IMR-90 (cell line): ENCODE measurements at regions not wholly inside any gene's neighbourhood (a gene's known extent, or its start where the extent isn't known, plus 50 kb on each side); places are given as distances from the start of the nearest gene placed in this dataset.

ENCODE experiments used
- ATAC-seq: fragments of 200-7000 bp; cut with Tn5 transposase; 2 replicates; pipeline ENCODE4 v1.9.1; 2020; ENCODE audit warnings: low read depth, mild to moderate bottlenecking, moderate library complexity
- BruUV-seq: library from RNA; stranded (reverse); fragments of 400-500 nt; replicated peaks from 2 replicates; lab custom pipeline; 2021; lab: Mats Ljungman, UMichigan
- CTCF ChIA-PET: fragments of 300-600 bp; formaldehyde crosslinking; extraction: SDS; loops from one replicate; lab custom pipeline; 2021; ENCODE audit warnings: antibody characterized with exemption; lab: Yijun Ruan, JAX
- POLR2A ChIA-PET: fragments of 300-600 bp; sonication (Branson Sonifier 250); formaldehyde crosslinking; loops from one replicate; lab custom pipeline; 2022; ENCODE audit warnings: antibody characterized with exemption; ENCODE audit not compliant: unreplicated experiment; lab: Charles Lee
- DNase-seq: peaks from one replicate; pipeline ENCODE4 v3.0.0; 2013
- H2AFZ ChIP-seq: replicated peaks from 2 replicates; pipeline ENCODE3; 2013; ENCODE audit warnings: low read length, mild to moderate bottlenecking; ENCODE audit not compliant: poor library complexity
- H2AK5ac ChIP-seq: 2 replicates; pipeline ENCODE4 v1.6.1; 2013; ENCODE audit warnings: low read depth, low read length, inconsistent platforms
- H2AK9ac ChIP-seq: replicated peaks from 2 replicates; pipeline ENCODE3; 2013; ENCODE audit warnings: mild to moderate bottlenecking, low read depth, low read length, moderate library complexity; ENCODE audit not compliant: poor library complexity
- H2BK120ac ChIP-seq: 2 replicates; pipeline ENCODE4 v1.6.1; 2013; ENCODE audit warnings: low read depth, low read length, inconsistent platforms
- H2BK15ac ChIP-seq: 3 replicates; pipeline ENCODE4 v1.6.1; 2013; ENCODE audit warnings: low read depth, low read length, inconsistent platforms
- H2BK20ac ChIP-seq: 2 replicates; pipeline ENCODE4 v1.6.1; 2013; ENCODE audit warnings: low read depth, mild to moderate bottlenecking, inconsistent platforms, low read length, moderate library complexity
- H2BK5ac ChIP-seq: 2 replicates; pipeline ENCODE4 v1.6.1; 2013; ENCODE audit warnings: mild to moderate bottlenecking, low read depth, low read length, inconsistent platforms; ENCODE audit not compliant: poor library complexity, severe bottlenecking
- H3K14ac ChIP-seq: replicated peaks from 2 replicates; pipeline ENCODE4 v1.6.1; 2013; ENCODE audit warnings: low read depth, low read length, inconsistent platforms
- H3K18ac ChIP-seq: 2 replicates; pipeline ENCODE4 v1.6.1; 2013; ENCODE audit warnings: low read depth, low read length, control low read depth
- H3K23ac ChIP-seq: 2 replicates; pipeline ENCODE4 v1.6.1; 2013; ENCODE audit warnings: low read depth, low read length, inconsistent platforms
- H3K27ac ChIP-seq: 2 replicates; pipeline ENCODE4 v1.5.1; 2013; ENCODE audit warnings: mild to moderate bottlenecking, control low read depth, low read length; ENCODE audit not compliant: insufficient read depth
- H3K27me3 ChIP-seq: 2 replicates; pipeline ENCODE4 v1.6.1; 2013; ENCODE audit warnings: low read length; ENCODE audit not compliant: control insufficient read depth, insufficient read depth
- H3K36me3 ChIP-seq: 2 replicates; pipeline ENCODE4 v1.6.1; 2013; ENCODE audit warnings: low read length, mixed read lengths; ENCODE audit not compliant: control insufficient read depth, insufficient read depth
- H3K4ac ChIP-seq: 2 replicates; pipeline ENCODE4 v1.6.1; 2013; ENCODE audit warnings: low read depth, low read length, inconsistent platforms
- H3K4me1 ChIP-seq: 2 replicates; pipeline ENCODE4 v1.6.1; 2013; ENCODE audit warnings: low read length, mixed read lengths; ENCODE audit not compliant: control insufficient read depth, insufficient read depth
- H3K4me2 ChIP-seq: 2 replicates; pipeline ENCODE4 v1.6.1; 2013; ENCODE audit warnings: low read depth, mild to moderate bottlenecking, control low read depth, low read length, moderate library complexity
- H3K4me3 ChIP-seq: 2 replicates; pipeline ENCODE4 v1.5.1; 2013; ENCODE audit warnings: low read depth, mild to moderate bottlenecking, control low read depth, low read length, moderate library complexity; ENCODE audit not compliant: insufficient read depth
- H3K56ac ChIP-seq: 2 replicates; pipeline ENCODE4 v1.6.1; 2013; ENCODE audit warnings: low read length, inconsistent platforms; ENCODE audit not compliant: insufficient read depth; ENCODE audit errors: extremely low read depth
- H3K79me1 ChIP-seq, 2 experiments: 2 replicates each; pipeline ENCODE4 v1.6.1; 2013; ENCODE audit warnings: low read length in 2 of 2, inconsistent platforms in 1 of 2, low read depth in 1 of 2
- H3K9ac ChIP-seq: 2 replicates; pipeline ENCODE4 v1.6.1; 2013; ENCODE audit warnings: low read depth, low read length, control low read depth
- H3K9me1 ChIP-seq: 2 replicates; pipeline ENCODE4 v1.6.1; 2013; ENCODE audit warnings: low read length, inconsistent platforms; ENCODE audit not compliant: insufficient read depth
- H3K9me3 ChIP-seq: 2 replicates; pipeline ENCODE4 v1.6.1; 2013; ENCODE audit warnings: low read length; ENCODE audit not compliant: control insufficient read depth, insufficient read depth
- H4K20me1 ChIP-seq: 2 replicates; pipeline ENCODE4 v1.6.1; 2013; ENCODE audit warnings: low read length, inconsistent platforms; ENCODE audit not compliant: insufficient read depth
- H4K5ac ChIP-seq: 2 replicates; pipeline ENCODE4 v1.6.1; 2013; ENCODE audit warnings: mild to moderate bottlenecking, low read depth, low read length, control low read depth
- H4K8ac ChIP-seq, 2 experiments: 2 replicates each; pipeline ENCODE4 v1.6.1; 2013; ENCODE audit warnings: low read depth in 2 of 2, low read length in 2 of 2, control low read depth in 1 of 2, inconsistent platforms in 1 of 2
- H4K91ac ChIP-seq: 2 replicates; pipeline ENCODE4 v1.6.1; 2013; ENCODE audit warnings: low read depth, low read length, inconsistent platforms; ENCODE audit not compliant: insufficient read depth
- CEBPB ChIP-seq: IDR thresholded peaks from 2 replicates; pipeline ENCODE4 v1.6.1; 2012; ENCODE audit warnings: low read depth, low read length, improper control_type of control experiment
- ELK1 ChIP-seq: fragments of 150-350 bp; IDR thresholded peaks from 2 replicates; pipeline ENCODE4 v1.6.1; 2016; ENCODE audit warnings: low read depth, mild to moderate bottlenecking, low read length, moderate library complexity, borderline replicate concordance
- FOS ChIP-seq: fragments of 150-350 bp; IDR thresholded peaks from 2 replicates; pipeline ENCODE4 v1.6.1; 2016; ENCODE audit warnings: low read depth, low read length
- MXI1 ChIP-seq: IDR thresholded peaks from 2 replicates; pipeline ENCODE4 v1.6.1; 2012; ENCODE audit warnings: low read depth, mild to moderate bottlenecking, low read length, moderate library complexity, borderline replicate concordance
- RAD21 ChIP-seq: IDR thresholded peaks from 2 replicates; pipeline ENCODE4 v1.6.1; 2012; ENCODE audit warnings: low read length, improper control_type of control experiment
- USF2 ChIP-seq: fragments of 150-350 bp; IDR thresholded peaks from 2 replicates; pipeline ENCODE4 v1.6.1; 2017; ENCODE audit warnings: mild to moderate bottlenecking, antibody characterized with exemption, low read length, low read depth
- WGBS, 2 experiments: methylation state at CpG; one replicate each; pipeline versions ENCODE4 v1.1.5 to v1.1.7; 2013; ENCODE audit warnings: missing lambda C conversion rate in 2 of 2; ENCODE audit not compliant: insufficient read length in 1 of 2; ENCODE audit errors: extremely low coverage in 2 of 2; 5-methylcytosine and 5-hydroxymethylcytosine counted together
- dilution Hi-C: fragments of 300-500 bp; cut with HindIII; formaldehyde crosslinking; loops from one replicate; pipeline ENCODE4 v1.14.3; 2018; ENCODE audit warnings: low sequenced_read_pairs; ENCODE audit not compliant: unreplicated experiment
- in situ Hi-C: fragments of 300-500 bp; cut with MboI; formaldehyde crosslinking; loops from 3 replicates; pipeline ENCODE4 v1.14.3; 2019; ENCODE audit warnings: low sequenced_read_pairs, inconsistent platforms, mixed read lengths
- intact Hi-C: fragments of 100-400 bp; cut with micrococcal nuclease; formaldehyde crosslinking; loops from 2 replicates; pipeline ENCODE4 v1.10.0; 2022

GRCh38 chr7:81221527-81222217 lies 302.8 kb upstream of the SEMA3C start:
- no peak overlapping the region for H4K8ac ChIP-seq
- no peak overlapping the region for H2AK9ac ChIP-seq
- H2BK120ac ChIP-seq = no peak overlapping the region
- H3K4me2 ChIP-seq = no peak overlapping the region
- no peak overlapping the region for H3K27ac ChIP-seq
- H4K5ac ChIP-seq = no peak overlapping the region
- H3K56ac ChIP-seq = no peak overlapping the region
- H2AFZ ChIP-seq = no peak overlapping the region
- CTCF ChIA-PET = no interaction called here
- no peaks in the 10 kb centered on the region for H4K20me1 ChIP-seq
- POLR2A ChIA-PET = no interaction called here
- dilution Hi-C loops (no loop called here), intact Hi-C loops (no loop called here), in situ Hi-C loops (no loop called here)
- H3K23ac ChIP-seq = no peak overlapping the region
- H3K4me3 ChIP-seq = no peak overlapping the region
- H2BK5ac ChIP-seq = no peak overlapping the region
- ATAC-seq = no peak
- H3K9ac ChIP-seq = no peak overlapping the region
- no peak overlapping the region for H3K4ac ChIP-seq
- H2BK15ac ChIP-seq = no peak overlapping the region
- no peak overlapping the region for H3K14ac ChIP-seq
- no peak overlapping the region for H2BK20ac ChIP-seq
- peaks cover 11% of the 10 kb centered on the region for H3K9me3 ChIP-seq
- no peak overlapping the region for H4K91ac ChIP-seq
- no peaks in the 10 kb centered on the region for H3K79me1 ChIP-seq
- no TSS peak for BruUV-seq
- H3K27me3 ChIP-seq = no peaks in the 10 kb centered on the region
- H3K4me1 ChIP-seq = no peaks in the 10 kb centered on the region
- no peak overlapping the region for H3K18ac ChIP-seq
- H3K9me1 ChIP-seq = no peaks in the 10 kb centered on the region
- H3K36me3 ChIP-seq = no peaks in the 10 kb centered on the region
- DNase-seq = no peak
- no CpG with 5 or more reads among the region's 3 CpGs for WGBS, 2 experiments
- TF ChIP-seq FOS = no peak
- no peak for TF ChIP-seq RAD21
- no peak for TF ChIP-seq ELK1
- no peak for TF ChIP-seq USF2
- TF ChIP-seq MXI1 = no peak
- TF ChIP-seq CEBPB = no peak
- H2AK5ac ChIP-seq = no peak overlapping the region
